ENCODE measurements at regions not wholly inside any gene's neighbourhood (a gene's known extent, or its start where the extent isn't known, plus 50 kb on each side); places are given as distances from the start of the nearest gene placed in this dataset.

- ChIA-PET CTCF (ENCODE audit: partially characterized antibody) (interaction anchor here (0.8 to 2.1 kb wide), 4 partner anchors 9 to 138 kb away, joined by 4 to 9 read pairs (median 5); no protein-coding TSS in a partner anchor), POLR2A (ENCODE audit: partially characterized antibody) (no interaction called here)
- 43% methylated on average over 4 of the region's 4 CpGs; no CpG with 5 or more reads in 1 of the 2 experiments for WGBS, 2 experiments (ENCODE audit: extremely low coverage in 1 of 2, insufficient coverage in 1 of 2, insufficient read length in 1 of 2, insufficient replicate concordance in 2 of 2, low coverage in 1 of 2, low lambda C conversion rate in 2 of 2, missing lambda C conversion rate in 1 of 2)
- Histone ChIP-seq H3K4ac (replicated peaks; ENCODE audit: insufficient read length, low read depth, low read length) (no peak overlapping the region), H2BK20ac (ENCODE audit: low read length) (no peak overlapping the region), H2BK15ac (ENCODE audit: low read length) (no peak overlapping the region), H3K14ac (ENCODE audit: insufficient read length) (no peak overlapping the region), H4K20me1 (replicated peaks in 1 of 2; ENCODE audit: control insufficient read depth in 1 of 2, insufficient read depth in 2 of 2, low read length in 2 of 2) (no peaks in the 10 kb centered on the region), H3K18ac (ENCODE audit: extremely low read depth, low read length) (no peak overlapping the region), H3K9ac (replicated peaks in 1 of 4; ENCODE audit: extremely low read depth in 1 of 4, low read depth in 3 of 4, low read length in 3 of 4) (no peak overlapping the region), H3K9me3 (ENCODE audit: insufficient read depth in 2 of 2, low read depth in 1 of 2, low read length in 1 of 2) (no peaks in the 10 kb centered on the region), H3K56ac (replicated peaks; ENCODE audit: insufficient read length, low read depth, low read length) (no peak overlapping the region), H2BK5ac (ENCODE audit: low read depth, low read length) (no peak overlapping the region), H2BK120ac (replicated peaks; ENCODE audit: low read depth, low read length) (no peak overlapping the region), H4K5ac (ENCODE audit: insufficient read length, low read depth, low read length) (no peak overlapping the region), H3K4me1 (replicated peaks in 1 of 4; ENCODE audit: control insufficient read depth in 3 of 4, insufficient read depth in 4 of 4, low read length in 3 of 4) (no peaks in the 10 kb centered on the region), H2AFZ (ENCODE audit: low read length) (no peak overlapping the region; the same call in 1 of the 2 replicates), H4K8ac (ENCODE audit: extremely low read depth, insufficient read depth, low read length) (no peak overlapping the region), H3K27ac (ENCODE audit: low read depth, low read length) (no peak overlapping the region), H3K79me1 (ENCODE audit: low read depth, low read length) (no peaks in the 10 kb centered on the region), H3K23ac (ENCODE audit: insufficient read length) (no peak overlapping the region), H3K4me2 (ENCODE audit: insufficient read depth in 1 of 2, low read depth in 2 of 2, low read length in 2 of 2) (no peak overlapping the region), H4K91ac (replicated peaks; ENCODE audit: insufficient read length, low read length) (no peak overlapping the region), H3K27me3 (replicated peaks in 1 of 4; ENCODE audit: control insufficient read depth in 3 of 4, extremely low read depth in 1 of 4, insufficient read depth in 3 of 4, low read length in 3 of 4) (no peaks in the 10 kb centered on the region), H3K23me2 (ENCODE audit: low read depth, low read length) (no peaks in the 10 kb centered on the region), H3K4me3 (ENCODE audit: extremely low read depth in 1 of 4, insufficient read depth in 2 of 4, low read depth in 3 of 4, low read length in 4 of 4) (no peak overlapping the region), H3K79me2 (ENCODE audit: control insufficient read depth in 1 of 2, insufficient read depth in 2 of 2, low read length in 2 of 2) (no peaks in the 10 kb centered on the region), H2BK12ac (ENCODE audit: low read depth, low read length) (no peak overlapping the region), H2AK5ac (ENCODE audit: low read depth, low read length) (no peak overlapping the region), H3K36me3 (ENCODE audit: control insufficient read depth in 2 of 4, insufficient read depth in 4 of 4, low read length in 3 of 4) (no peaks in the 10 kb centered on the region)
- DNase-seq (ENCODE audit: low read depth in 1 of 2, low spot score in 2 of 2) = no peak
- TF ChIP-seq RNF2 (IDR thresholded peaks at IDR 0.05; ENCODE audit: borderline replicate concordance, low read depth, low read length, missing control alignments, poor library complexity, severe bottlenecking) = no peak
- no peak for TF ChIP-seq SP1 (IDR thresholded peaks at IDR 0.05; ENCODE audit: low read depth, low read length)
- no peak for FAIRE-seq
These were observed 274.9 kb downstream of the FAM181B start for GRCh38 chr11:82458761-82459160.

All from H1 (cell line).